Neuronal stem cell (in vitro differentiated cells): ENCODE measurements at regions not wholly inside any gene's neighbourhood (a gene's known extent, or its start where the extent isn't known, plus 50 kb on each side); places are given as distances from the start of the nearest gene placed in this dataset.

Source experiments
- DNase-seq: peaks from one replicate; pipeline ENCODE4 v3.0.0-alpha.2; 2013; ENCODE audit warnings: low spot score
- H2AFZ ChIP-seq: one replicate; pipeline ENCODE4 v1.6.1; 2013; ENCODE audit warnings: mild to moderate bottlenecking, low read length, inconsistent platforms
- H2AK5ac ChIP-seq: 2 replicates; pipeline ENCODE4 v1.6.1; 2013; ENCODE audit warnings: low read depth, mild to moderate bottlenecking, inconsistent platforms, low read length, moderate library complexity, mixed read lengths
- H2BK120ac ChIP-seq: 2 replicates; pipeline ENCODE4 v1.6.1; 2013; ENCODE audit warnings: low read depth, mild to moderate bottlenecking, inconsistent platforms, low read length, moderate library complexity, mixed read lengths
- H2BK12ac ChIP-seq: one replicate; pipeline ENCODE4 v1.6.1; 2013; ENCODE audit warnings: low read length, inconsistent platforms
- H2BK15ac ChIP-seq: 2 replicates; pipeline ENCODE4 v1.6.1; 2013; ENCODE audit warnings: mild to moderate bottlenecking, low read length, inconsistent platforms, mixed read lengths
- H2BK5ac ChIP-seq: one replicate; pipeline ENCODE4 v1.6.1; 2013; ENCODE audit warnings: inconsistent platforms, mild to moderate bottlenecking, low read length, moderate library complexity
- H3K14ac ChIP-seq: one replicate; pipeline ENCODE4 v1.6.1; 2013; ENCODE audit warnings: low read length, inconsistent platforms
- H3K18ac ChIP-seq: 2 replicates; pipeline ENCODE4 v1.6.1; 2013; ENCODE audit warnings: low read length, inconsistent platforms
- H3K23ac ChIP-seq: 2 replicates; pipeline ENCODE4 v1.6.1; 2013; ENCODE audit warnings: low read depth, mild to moderate bottlenecking, mixed read lengths, low read length, inconsistent platforms; ENCODE audit not compliant: poor library complexity
- H3K27ac ChIP-seq: replicated peaks from 3 replicates; pipeline ENCODE4 v1.5.1; 2013; ENCODE audit warnings: low read length, inconsistent platforms
- H3K27me3 ChIP-seq, 3 experiments: 2 replicates each; pipeline ENCODE4 v1.6.1; 2013; ENCODE audit warnings: low read length in 3 of 3, mild to moderate bottlenecking in 2 of 3, inconsistent platforms in 1 of 3, low read depth in 1 of 3, mixed read lengths in 1 of 3, moderate library complexity in 1 of 3; ENCODE audit not compliant: control insufficient read depth in 3 of 3, insufficient read depth in 3 of 3
- H3K36me3 ChIP-seq, 2 donors: replicated peaks in 1 of 2; 2 replicates each; pipeline ENCODE4 v1.6.1; 2013; ENCODE audit warnings: low read length in 2 of 2; ENCODE audit not compliant: control insufficient read depth in 2 of 2, insufficient read depth in 2 of 2
- H3K4ac ChIP-seq: 2 replicates; pipeline ENCODE4 v1.6.1; 2013; ENCODE audit warnings: inconsistent platforms, mild to moderate bottlenecking, low read length, moderate library complexity
- H3K4me1 ChIP-seq, 2 donors: 1 replicate in 1 of 2; 2 replicates in 1 of 2; pipeline ENCODE4 v1.6.1; 2013; ENCODE audit warnings: low read length in 2 of 2, low read depth in 1 of 2; ENCODE audit not compliant: control insufficient read depth in 2 of 2, insufficient read depth in 1 of 2
- H3K4me2 ChIP-seq: one replicate; pipeline ENCODE4 v1.6.1; 2013; ENCODE audit warnings: mild to moderate bottlenecking, low read length, inconsistent platforms; ENCODE audit not compliant: insufficient read depth, poor library complexity, severe bottlenecking
- H3K4me3 ChIP-seq, 2 donors: 2 replicates each; pipeline ENCODE4 v1.5.1; 2013; ENCODE audit warnings: low read length in 2 of 2, mild to moderate bottlenecking in 2 of 2, inconsistent platforms in 1 of 2, moderate library complexity in 1 of 2
- H3K79me1 ChIP-seq: one replicate; pipeline ENCODE4 v1.6.1; 2013; ENCODE audit warnings: low read depth, mild to moderate bottlenecking, inconsistent platforms, low read length, moderate library complexity
- H3K9ac ChIP-seq: one replicate; pipeline ENCODE4 v1.6.1; 2013; ENCODE audit warnings: mild to moderate bottlenecking, low read depth, low read length, inconsistent platforms; ENCODE audit not compliant: poor library complexity
- H3K9me3 ChIP-seq, 2 donors: replicated peaks in 1 of 2; 2 replicates each; pipeline versions ENCODE3 to v1.6.1; 2013; ENCODE audit warnings: low read length in 2 of 2, mild to moderate bottlenecking in 2 of 2, inconsistent platforms in 1 of 2, low read depth in 1 of 2, mixed read lengths in 1 of 2, moderate library complexity in 1 of 2; ENCODE audit not compliant: control insufficient read depth in 2 of 2, insufficient read depth in 1 of 2
- H4K8ac ChIP-seq: one replicate; pipeline ENCODE4 v1.6.1; 2013; ENCODE audit warnings: low read depth, mild to moderate bottlenecking, inconsistent platforms, low read length, moderate library complexity
- H4K91ac ChIP-seq: one replicate; pipeline ENCODE4 v1.6.1; 2013; ENCODE audit warnings: low read length, low read depth, mild to moderate bottlenecking, inconsistent platforms; ENCODE audit not compliant: poor library complexity
- WGBS, 2 donors: extraction: QIAGEN DNeasy Blood & Tissue Kit; methylation state at CpG; one replicate each; pipeline ENCODE4 v1.1.7; 2013; ENCODE audit warnings: missing lambda C conversion rate in 2 of 2, mixed read lengths in 1 of 2; ENCODE audit not compliant: insufficient read length in 2 of 2, insufficient replicate concordance in 1 of 2; ENCODE audit errors: extremely low coverage in 2 of 2; 5-methylcytosine and 5-hydroxymethylcytosine counted together

DNA sequence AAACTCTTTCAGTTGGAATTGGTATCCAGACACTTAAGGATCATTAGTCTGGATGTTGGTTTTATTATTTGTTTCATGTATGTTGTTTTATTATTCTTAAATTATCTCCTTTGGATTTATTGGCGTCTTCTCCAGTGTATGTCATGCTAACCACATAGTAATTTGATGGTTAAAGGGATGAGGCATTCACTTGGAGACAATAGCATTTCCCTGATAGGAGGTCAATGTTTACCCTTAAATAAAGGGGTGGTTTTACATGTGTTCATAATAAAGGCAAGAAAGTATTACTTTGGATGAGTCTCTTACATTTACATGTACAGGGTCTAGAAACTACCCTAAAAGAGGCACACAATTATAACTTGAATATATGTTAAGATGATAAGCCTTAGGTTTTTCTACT is 51.2 kb upstream of the RNF144B start:
- no peaks in the 10 kb centered on the region for H3K27me3 ChIP-seq
- H4K8ac ChIP-seq, result no peak overlapping the region
- WGBS, 2 donors, result no CpG with 5 or more reads among the region's 1 CpG
- no peak overlapping the region for H2BK120ac ChIP-seq
- H3K18ac ChIP-seq, result no peak overlapping the region
- no peak overlapping the region for H2BK5ac ChIP-seq
- H3K79me1 ChIP-seq, result no peaks in the 10 kb centered on the region
- H4K91ac ChIP-seq, result no peak overlapping the region
- no peak overlapping the region for H3K23ac ChIP-seq
- no peaks in the 10 kb centered on the region for H3K9me3 ChIP-seq
- H3K9ac ChIP-seq, result no peak overlapping the region
- H3K4me1 ChIP-seq, result peaks cover 0 to 5% of the 10 kb centered on the region in 2 donors
- no peak overlapping the region for H2BK15ac ChIP-seq
- DNase-seq, result no peak
- no peak overlapping the region for H3K4me3 ChIP-seq
- no peak overlapping the region for H3K4ac ChIP-seq
- H2AK5ac ChIP-seq, result no peak overlapping the region
- no peak overlapping the region for H3K27ac ChIP-seq
- H2AFZ ChIP-seq, result no peak overlapping the region
- no peak overlapping the region for H3K14ac ChIP-seq
- no peak overlapping the region for H3K4me2 ChIP-seq
- H3K36me3 ChIP-seq, result no peaks in the 10 kb centered on the region
- H2BK12ac ChIP-seq, result no peak overlapping the region

- no peak overlapping the region for H4K91ac ChIP-seq
- H2BK12ac ChIP-seq, result no peak overlapping the region
- H3K4me3 ChIP-seq, result no peak overlapping the region
- no peaks in the 10 kb centered on the region for H3K79me1 ChIP-seq
- H3K18ac ChIP-seq, result no peak overlapping the region
- H2BK5ac ChIP-seq, result no peak overlapping the region
- H2BK15ac ChIP-seq, result no peak overlapping the region
- no peak overlapping the region for H3K4ac ChIP-seq
- DNase-seq, result no peak
- H4K8ac ChIP-seq, result no peak overlapping the region
- H2BK120ac ChIP-seq, result no peak overlapping the region
- no peaks in the 10 kb centered on the region for H3K36me3 ChIP-seq
- no peak overlapping the region for H2AK5ac ChIP-seq
- no peak overlapping the region for H2AFZ ChIP-seq
- no peak overlapping the region for H3K27ac ChIP-seq
- no peaks in the 10 kb centered on the region for H3K9me3 ChIP-seq
- peaks cover 0 to 5% of the 10 kb centered on the region in 2 donors for H3K4me1 ChIP-seq
- H3K14ac ChIP-seq, result no peak overlapping the region
- H3K9ac ChIP-seq, result no peak overlapping the region
- WGBS, 2 donors, result no CpG with 5 or more reads among the region's 2 CpGs
- H3K4me2 ChIP-seq, result no peak overlapping the region
- no peak overlapping the region for H3K23ac ChIP-seq
- H3K27me3 ChIP-seq, result no peaks in the 10 kb centered on the region
Observed at GRCh38 chr6:18334251-18334650, 52.9 kb upstream of the RNF144B start.

DNA sequence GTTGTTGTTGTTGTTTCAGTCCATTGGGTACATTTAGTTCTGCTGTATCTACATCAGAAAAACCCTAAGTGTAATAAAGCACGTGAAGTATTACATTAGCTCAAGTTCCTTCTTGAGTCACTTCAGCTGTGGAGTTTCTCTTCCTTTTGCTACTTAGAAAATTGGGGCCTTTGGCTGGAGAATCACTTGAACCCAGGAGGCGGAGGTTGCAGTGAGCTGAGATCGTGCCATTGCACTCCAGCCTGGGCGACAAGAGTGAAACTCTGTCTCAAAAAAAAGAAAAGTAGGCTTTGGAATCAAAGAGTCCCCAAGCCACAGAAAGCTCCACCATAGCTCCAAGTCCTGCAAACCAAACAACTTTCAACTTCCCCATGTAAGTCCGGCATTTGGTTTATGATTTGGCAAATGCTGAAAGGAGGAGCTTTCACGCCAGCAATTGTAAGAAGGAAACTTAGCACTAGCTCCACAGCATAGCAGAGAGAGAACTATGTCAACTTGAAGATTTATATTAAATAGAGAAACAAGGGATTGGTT is 56.5 kb upstream of the RNF144B start:
- Histone ChIP-seq H2AFZ (peak overlapping the region; percentile 8), H3K14ac (no peak overlapping the region), H3K9ac (no peak overlapping the region), H4K8ac (no peak overlapping the region), H2BK120ac (no peak overlapping the region), H3K9me3 (no peaks in the 10 kb centered on the region), H2BK5ac (no peak overlapping the region), H4K91ac (no peak overlapping the region), H3K4ac (no peak overlapping the region), H2BK12ac (no peak overlapping the region), H3K4me3 (no peak overlapping the region), H3K27ac (no peak overlapping the region), H3K18ac (no peak overlapping the region), H3K23ac (no peak overlapping the region), H3K4me2 (no peak overlapping the region), H3K27me3 (no peaks in the 10 kb centered on the region), H3K36me3 (no peaks in the 10 kb centered on the region), H3K4me1 (no peaks in the 10 kb centered on the region), H2AK5ac (no peak overlapping the region), H3K79me1 (no peaks in the 10 kb centered on the region), H2BK15ac (no peak overlapping the region)
- DNase-seq, result no peak
- WGBS, 2 donors, result no CpG with 5 or more reads among the region's 6 CpGs

GRCh38 chr6:18329776-18330175 is 57.4 kb upstream of the RNF144B start:
- Histone ChIP-seq H3K36me3 (no peaks in the 10 kb centered on the region), H2BK120ac (no peak overlapping the region), H3K4ac (no peak overlapping the region), H4K8ac (no peak overlapping the region), H3K14ac (no peak overlapping the region), H2AFZ (peak overlapping the region; percentile 8), H3K9ac (no peak overlapping the region), H4K91ac (no peak overlapping the region), H3K23ac (no peak overlapping the region), H3K27me3 (no peaks in the 10 kb centered on the region), H3K9me3 (no peaks in the 10 kb centered on the region), H3K18ac (no peak overlapping the region), H2BK15ac (no peak overlapping the region), H2BK5ac (no peak overlapping the region), H2AK5ac (no peak overlapping the region), H2BK12ac (no peak overlapping the region), H3K4me3 (no peak overlapping the region), H3K27ac (no peak overlapping the region), H3K4me2 (no peak overlapping the region), H3K4me1 (no peaks in the 10 kb centered on the region), H3K79me1 (no peaks in the 10 kb centered on the region)
- DNase-seq, result no peak
- WGBS, 2 donors, result no CpG with 5 or more reads among the region's 3 CpGs
